ENCODE measurements at regions not wholly inside any gene's neighbourhood (a gene's known extent, or its start where the extent isn't known, plus 50 kb on each side); places are given as distances from the start of the nearest gene placed in this dataset.

DNA sequence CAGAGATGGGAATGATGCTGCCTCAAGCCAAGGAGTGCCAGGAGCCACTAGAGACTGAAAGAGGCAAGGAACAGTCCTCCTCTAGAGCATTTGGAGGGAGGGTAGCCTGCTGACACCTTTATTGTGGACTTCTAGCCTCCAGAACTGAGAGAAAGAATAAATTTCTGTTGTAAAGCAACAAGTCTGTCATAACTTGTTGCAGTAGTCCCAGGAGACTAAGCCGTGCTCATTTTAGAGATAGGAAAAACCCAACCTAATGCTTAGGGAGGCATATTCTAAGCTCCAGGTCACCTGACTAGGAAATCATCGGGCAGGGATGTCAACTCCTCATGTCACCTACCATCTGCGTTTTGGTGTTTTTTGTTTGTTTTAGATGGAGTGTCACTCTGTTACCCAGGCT lies 345.4 kb upstream of the EEF2KMT start:
- TF ChIP-seq, protein P1, sequence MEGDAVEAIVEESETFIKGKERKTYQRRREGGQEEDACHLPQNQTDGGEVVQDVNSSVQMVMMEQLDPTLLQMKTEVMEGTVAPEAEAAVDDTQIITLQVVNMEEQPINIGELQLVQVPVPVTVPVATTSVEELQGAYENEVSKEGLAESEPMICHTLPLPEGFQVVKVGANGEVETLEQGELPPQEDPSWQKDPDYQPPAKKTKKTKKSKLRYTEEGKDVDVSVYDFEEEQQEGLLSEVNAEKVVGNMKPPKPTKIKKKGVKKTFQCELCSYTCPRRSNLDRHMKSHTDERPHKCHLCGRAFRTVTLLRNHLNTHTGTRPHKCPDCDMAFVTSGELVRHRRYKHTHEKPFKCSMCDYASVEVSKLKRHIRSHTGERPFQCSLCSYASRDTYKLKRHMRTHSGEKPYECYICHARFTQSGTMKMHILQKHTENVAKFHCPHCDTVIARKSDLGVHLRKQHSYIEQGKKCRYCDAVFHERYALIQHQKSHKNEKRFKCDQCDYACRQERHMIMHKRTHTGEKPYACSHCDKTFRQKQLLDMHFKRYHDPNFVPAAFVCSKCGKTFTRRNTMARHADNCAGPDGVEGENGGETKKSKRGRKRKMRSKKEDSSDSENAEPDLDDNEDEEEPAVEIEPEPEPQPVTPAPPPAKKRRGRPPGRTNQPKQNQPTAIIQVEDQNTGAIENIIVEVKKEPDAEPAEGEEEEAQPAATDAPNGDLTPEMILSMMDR (IDR thresholded peaks at IDR 0.05 in 8 of 11, conservative IDR thresholded peaks at IDR 0.05 in 3 of 11) = no peak
- TF ChIP-seq POLR2AphosphoS5 (IDR thresholded peaks at IDR 0.05) (no peak), POLR2A (IDR thresholded peaks at IDR 0.05) (no peak)
- WGBS, 5 donors = 74 to 89% (median 78%) methylated on average over 3 of the region's 3 CpGs
- Histone ChIP-seq H3K27ac (no peak overlapping the region), H3K4me1 (no peaks in the 10 kb centered on the region), H3K9me3 (peaks cover 0 to 13% (median 0%) of the 10 kb centered on the region in 8 donors), H3K4me3 (no peak overlapping the region), H3K27me3 (replicated peaks in 1 of 7) (no peaks in the 10 kb centered on the region), H3K36me3 (no peaks in the 10 kb centered on the region)
- intact Hi-C loops (cut with DNase I; ENCODE audit: low total_unique reads) = no loop called here
- no peak for DNase-seq

DNA sequence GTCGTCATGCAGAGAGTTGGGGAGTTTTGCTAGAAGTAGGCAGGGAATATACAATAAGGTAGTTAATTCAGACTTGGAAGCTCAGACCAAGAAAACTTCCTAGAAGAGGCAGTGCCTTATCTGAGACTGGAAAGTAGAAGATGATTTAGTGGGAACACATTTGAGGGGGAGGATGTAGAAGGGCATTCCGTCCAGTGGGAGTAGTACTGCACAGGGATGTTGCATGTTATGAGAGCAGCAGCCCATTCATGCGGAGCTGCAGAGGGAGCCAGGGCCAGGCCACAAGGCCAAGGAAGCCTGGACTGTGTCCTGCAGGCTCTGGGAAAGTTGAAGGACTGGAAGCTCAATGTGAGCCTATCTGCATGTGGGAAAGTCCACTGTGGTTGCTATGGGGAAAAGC lies 344.5 kb upstream of the EEF2KMT start:
- WGBS, 5 donors = 56 to 83% (median 75%) methylated on average over 3 of the region's 3 CpGs
- no peak for DNase-seq
- no peaks in the 10 kb centered on the region for H3K4me1 ChIP-seq
- H3K27me3 ChIP-seq (replicated peaks in 1 of 7) = no peaks in the 10 kb centered on the region
- H3K36me3 ChIP-seq = no peaks in the 10 kb centered on the region
- TF ChIP-seq, protein P1 (IDR thresholded peaks at IDR 0.05 in 8 of 11, conservative IDR thresholded peaks at IDR 0.05 in 3 of 11) = no peak
- intact Hi-C loops (cut with DNase I; ENCODE audit: low total_unique reads) = no loop called here
- H3K27ac ChIP-seq = no peak overlapping the region
- H3K9me3 ChIP-seq = peaks cover 0 to 13% (median 0%) of the 10 kb centered on the region in 8 donors
- H3K4me3 ChIP-seq = no peak overlapping the region

DNA sequence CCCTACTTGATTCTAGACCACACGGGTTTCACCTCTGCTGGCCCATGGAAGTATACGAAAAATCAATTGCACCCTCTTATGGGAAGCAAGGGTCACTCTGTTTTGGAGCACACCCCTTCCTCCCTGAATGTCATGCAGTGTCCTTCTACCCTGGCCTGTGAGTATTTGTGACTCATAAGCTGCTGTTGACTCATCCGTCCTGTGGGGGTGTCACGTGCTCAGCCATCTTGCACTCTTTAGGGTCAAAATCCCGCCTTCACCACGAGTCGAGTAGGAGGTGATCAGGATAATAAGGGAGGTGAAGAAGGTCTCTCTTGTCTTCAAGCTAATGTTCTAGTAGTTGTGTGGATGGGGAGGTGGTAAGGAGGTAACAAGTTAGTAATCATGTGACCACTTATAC lies 341.0 kb upstream of the EEF2KMT start:
- H3K36me3 ChIP-seq = no peaks in the 10 kb centered on the region
- H3K9me3 ChIP-seq = peaks cover 0 to 13% (median 0%) of the 10 kb centered on the region in 8 donors
- 79 to 86% (median 81%) methylated on average over 7 of the region's 7 CpGs for WGBS, 5 donors
- no peak for TF ChIP-seq POLR2A (IDR thresholded peaks at IDR 0.05)
- TF ChIP-seq, protein P1 (IDR thresholded peaks at IDR 0.05 in 8 of 11, conservative IDR thresholded peaks at IDR 0.05 in 3 of 11) = no peak
- peaks cover 0 to 6% (median 0%) of the 10 kb centered on the region in 7 donors for H3K27me3 ChIP-seq (replicated peaks in 1 of 7)
- no peak overlapping the region for H3K4me3 ChIP-seq
- no peak for DNase-seq
- intact Hi-C loops (cut with DNase I; ENCODE audit: low total_unique reads) = no loop called here
- no peak overlapping the region for H3K27ac ChIP-seq
- H3K4me1 ChIP-seq = no peaks in the 10 kb centered on the region

DNA sequence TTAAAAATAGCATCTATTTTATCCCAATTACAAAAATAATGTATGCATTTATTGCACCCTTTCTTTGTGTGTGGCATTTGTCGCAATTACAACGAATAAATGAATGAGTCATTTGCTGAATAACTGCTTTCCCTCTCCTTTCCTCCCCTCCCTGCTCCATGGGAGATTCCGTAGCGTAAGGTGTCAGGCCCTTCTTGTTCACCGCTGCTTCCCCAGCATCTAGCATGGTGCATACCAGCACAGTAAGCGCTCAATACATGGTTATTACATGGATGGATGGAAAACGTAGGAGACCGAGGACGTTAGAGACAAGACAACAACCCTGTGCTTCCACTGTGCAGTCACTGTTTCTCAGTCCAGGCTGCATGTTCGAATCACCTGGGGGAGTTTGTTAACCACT lies 336.0 kb upstream of the EEF2KMT start:
- H3K27ac ChIP-seq = no peak overlapping the region
- H3K9me3 ChIP-seq = no peaks in the 10 kb centered on the region
- H3K4me3 ChIP-seq = no peak overlapping the region
- intact Hi-C loops (cut with DNase I; ENCODE audit: low total_unique reads) = no loop called here
- H3K36me3 ChIP-seq = no peaks in the 10 kb centered on the region
- DNase-seq = no peak
- WGBS, 5 donors = 65 to 84% (median 70%) methylated on average over 10 of the region's 10 CpGs
- H3K27me3 ChIP-seq (replicated peaks in 1 of 7) = peaks cover 0 to 6% (median 0%) of the 10 kb centered on the region in 7 donors
- no peaks in the 10 kb centered on the region for H3K4me1 ChIP-seq
- TF ChIP-seq POLR2AphosphoS5 (IDR thresholded peaks at IDR 0.05) = no peak
- TF ChIP-seq, protein P1 (IDR thresholded peaks at IDR 0.05 in 8 of 11, conservative IDR thresholded peaks at IDR 0.05 in 3 of 11) = no peak
- no peak for TF ChIP-seq POLR2A (IDR thresholded peaks at IDR 0.05)
